Chondrocyte (in vitro differentiated cells): ENCODE measurements at regions not wholly inside any gene's neighbourhood (a gene's known extent, or its start where the extent isn't known, plus 50 kb on each side); places are given as distances from the start of the nearest gene placed in this dataset.
"Not testable (repeated sequence)": the region's sequence is repeated elsewhere in the genome, so short reads cannot be mapped to it uniquely, and the experiment has no call there.

Experiments
- DNase-seq: peaks from one replicate; pipeline ENCODE4 v3.0.0; 2021; ENCODE audit warnings: mixed read lengths, low spot score
- H3K27ac Mint-ChIP-seq: one replicate; pipeline ENCODE4 v1.8.0; 2021; ENCODE audit warnings: mild to moderate bottlenecking, moderate library complexity, mixed read lengths; ENCODE audit not compliant: unreplicated experiment
- H3K27me3 Mint-ChIP-seq: 2 replicates; pipeline ENCODE4 v1.8.0; 2021; ENCODE audit warnings: low read depth, mixed read lengths
- H3K36me3 Mint-ChIP-seq: 2 replicates; pipeline ENCODE4 v1.8.0; 2021; ENCODE audit warnings: low read depth, mixed read lengths
- H3K4me1 Mint-ChIP-seq: 2 replicates; pipeline ENCODE4 v1.8.0; 2021; ENCODE audit warnings: low read depth, mild to moderate bottlenecking, mixed read lengths
- H3K4me3 Mint-ChIP-seq: one replicate; pipeline ENCODE4 v1.8.0; 2021; ENCODE audit warnings: mild to moderate bottlenecking, moderate library complexity, mixed read lengths; ENCODE audit not compliant: unreplicated experiment
- H3K9me3 Mint-ChIP-seq: 2 replicates; pipeline ENCODE4 v1.8.0; 2021; ENCODE audit warnings: low read depth, mixed read lengths
- CTCF ChIP-seq: fragments of 200-600 bp; sonication (generic); IDR thresholded peaks from 2 replicates; pipeline ENCODE4 v1.5.0; 2021; ENCODE audit warnings: antibody characterized with exemption, mild to moderate bottlenecking, moderate library complexity

DNA sequence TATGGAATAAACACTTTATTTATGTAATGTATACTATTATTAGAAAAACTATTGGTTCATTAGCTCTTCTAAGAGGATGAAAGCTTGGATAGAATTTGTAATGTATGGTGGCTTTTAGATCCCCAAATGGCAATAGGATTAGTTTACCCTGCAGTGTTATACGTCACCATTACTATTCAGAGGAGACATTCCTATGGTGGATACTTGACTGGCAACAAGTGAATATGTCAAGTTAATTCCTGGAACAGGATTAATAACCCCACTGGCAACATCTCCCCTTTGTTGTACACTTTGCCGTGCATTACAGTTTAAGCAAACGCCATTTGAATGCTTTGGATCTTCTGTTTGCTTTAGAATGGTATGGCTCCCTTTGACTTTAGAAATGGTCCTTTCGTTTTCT, 420.3 kb downstream of the FAM47B start:
- DNase-seq = no peak
- H3K27ac Mint-ChIP-seq = no peak overlapping the region
- no peaks in the 10 kb centered on the region for H3K4me1 Mint-ChIP-seq
- TF ChIP-seq CTCF = no peak
- H3K36me3 Mint-ChIP-seq = no peaks in the 10 kb centered on the region
- H3K27me3 Mint-ChIP-seq = peaks cover 3% of the 10 kb centered on the region
- H3K9me3 Mint-ChIP-seq = peaks cover 9% of the 10 kb centered on the region
- no peak overlapping the region for H3K4me3 Mint-ChIP-seq

- no peaks in the 10 kb centered on the region for H3K9me3 Mint-ChIP-seq
- H3K27me3 Mint-ChIP-seq = peaks cover 5% of the 10 kb centered on the region
- no peak overlapping the region for H3K4me3 Mint-ChIP-seq
- no peaks in the 10 kb centered on the region for H3K4me1 Mint-ChIP-seq
- no peaks in the 10 kb centered on the region for H3K36me3 Mint-ChIP-seq
- TF ChIP-seq CTCF = no peak
- DNase-seq = no peak
- H3K27ac Mint-ChIP-seq = no peak overlapping the region
Observed at GRCh38 chrX:35374116-35374515, 424.0 kb upstream of the MAGEB16 start.

- peak; percentile 74 for TF ChIP-seq CTCF
- H3K27ac Mint-ChIP-seq = no peak overlapping the region
- peaks cover 2% of the 10 kb centered on the region for H3K27me3 Mint-ChIP-seq
- no peak overlapping the region for H3K4me3 Mint-ChIP-seq
- no peaks in the 10 kb centered on the region for H3K36me3 Mint-ChIP-seq
- H3K4me1 Mint-ChIP-seq = no peaks in the 10 kb centered on the region
- DNase-seq = no peak
- peaks cover 6% of the 10 kb centered on the region for H3K9me3 Mint-ChIP-seq
Observed at GRCh38 chrX:35380808-35381700, 417.1 kb upstream of the MAGEB16 start.

- not testable (repeated sequence) for H3K4me3 Mint-ChIP-seq, H3K27ac Mint-ChIP-seq, H3K9me3 Mint-ChIP-seq, DNase-seq, H3K27me3 Mint-ChIP-seq, H3K4me1 Mint-ChIP-seq, H3K36me3 Mint-ChIP-seq
Observed at GRCh38 chrX:35381709-35382108, 416.4 kb upstream of the MAGEB16 start.

DNA sequence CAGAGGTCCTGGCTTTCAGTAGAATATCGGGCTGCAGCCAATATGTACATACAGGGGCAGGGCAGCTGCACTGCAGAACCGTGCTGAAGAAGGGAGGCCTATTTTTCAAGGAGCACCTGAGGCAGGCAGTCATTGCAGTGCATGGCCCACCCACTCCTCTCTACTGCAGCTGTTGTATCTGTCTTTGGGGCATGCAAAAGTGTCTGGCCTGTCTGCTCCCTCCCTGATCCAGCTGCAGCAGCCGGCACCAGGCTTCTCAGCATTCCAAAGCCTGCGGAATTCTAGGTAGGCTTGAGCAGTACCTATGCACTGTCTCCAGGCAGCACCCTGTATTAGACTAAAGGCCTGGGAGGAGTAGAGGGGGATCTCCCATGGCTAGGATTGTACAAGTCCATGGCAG, 415.2 kb upstream of the MAGEB16 start:
- H3K4me1 Mint-ChIP-seq = no peaks in the 10 kb centered on the region
- no peaks in the 10 kb centered on the region for H3K36me3 Mint-ChIP-seq
- no peak overlapping the region for H3K4me3 Mint-ChIP-seq
- no peak overlapping the region for H3K27ac Mint-ChIP-seq
- peaks cover 6% of the 10 kb centered on the region for H3K9me3 Mint-ChIP-seq
- DNase-seq = no peak
- TF ChIP-seq CTCF = no peak
- peaks cover 2% of the 10 kb centered on the region for H3K27me3 Mint-ChIP-seq

DNA sequence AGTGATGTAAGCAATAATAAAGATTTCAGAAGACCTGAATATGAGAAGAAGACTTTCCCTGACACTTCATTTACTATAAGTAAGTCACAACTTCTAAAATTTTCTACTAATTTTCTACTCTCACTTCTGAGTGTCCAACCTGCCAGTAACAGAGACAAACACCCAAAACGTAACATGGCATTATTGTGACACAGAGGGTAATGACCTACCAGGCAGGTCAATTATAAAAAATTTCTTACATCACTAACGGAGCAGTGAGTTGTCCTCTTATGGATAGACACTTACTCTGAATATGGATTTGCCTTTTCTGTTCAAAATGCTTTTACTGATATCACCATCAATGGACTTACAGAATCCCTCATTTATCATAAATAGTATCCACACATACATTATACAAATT, 405.9 kb upstream of the MAGEB16 start:
- H3K36me3 Mint-ChIP-seq = no peaks in the 10 kb centered on the region
- no peak overlapping the region for H3K4me3 Mint-ChIP-seq
- no peaks in the 10 kb centered on the region for H3K4me1 Mint-ChIP-seq
- TF ChIP-seq CTCF = no peak
- DNase-seq = no peak
- H3K27ac Mint-ChIP-seq = no peak overlapping the region
- peaks cover 2% of the 10 kb centered on the region for H3K9me3 Mint-ChIP-seq
- H3K27me3 Mint-ChIP-seq = no peaks in the 10 kb centered on the region
